SK-N-MC (cell line): ENCODE measurements at regions not wholly inside any gene's neighbourhood (a gene's known extent, or its start where the extent isn't known, plus 50 kb on each side); places are given as distances from the start of the nearest gene placed in this dataset.

Experiments used
- DNase-seq: peaks from one replicate; pipeline ENCODE4 v3.0.0-alpha.2; 2011; ENCODE audit warnings: low read depth, low spot score
- H3K27ac ChIP-seq: fragments of 200-600 bp; sonication (generic); 2 replicates; pipeline ENCODE4 v1.5.1; 2016; ENCODE audit warnings: mixed run types
- H3K36me3 ChIP-seq: fragments of 200-600 bp; sonication (generic); 2 replicates; pipeline ENCODE4 v1.6.1; 2017; ENCODE audit warnings: antibody characterized with exemption, low read length, mixed read lengths; ENCODE audit not compliant: insufficient read depth
- H3K4me3 ChIP-seq: fragments of 200-600 bp; sonication (generic); 2 replicates; pipeline ENCODE4 v1.5.1; 2016
- H3K9ac ChIP-seq: fragments of 200-600 bp; sonication (generic); 2 replicates; pipeline ENCODE4 v1.8.0; 2017; ENCODE audit warnings: mixed run types, mixed read lengths; ENCODE audit not compliant: insufficient read length
- H3K9me3 ChIP-seq: fragments of 200-600 bp; sonication (generic); 2 replicates; pipeline ENCODE4 v1.6.1; 2017; ENCODE audit warnings: low read depth, mild to moderate bottlenecking, antibody characterized with exemption, low read length, moderate library complexity, mixed read lengths
- EZH2 ChIP-seq: fragments of 200-600 bp; sonication (generic); IDR thresholded peaks from one replicate; pipeline ENCODE4 v1.6.1; 2017; ENCODE audit warnings: antibody characterized with exemption
- FOXP2 ChIP-seq: optimal IDR thresholded peaks from 2 replicates; pipeline ENCODE3; 2011; ENCODE audit warnings: mild to moderate bottlenecking, moderate library complexity; ENCODE audit not compliant: insufficient read depth; ENCODE audit errors: extremely low read length, control extremely low read depth
- POLR2AphosphoS5 ChIP-seq: IDR thresholded peaks from 2 replicates; pipeline ENCODE4 v1.6.1; 2012; ENCODE audit warnings: mild to moderate bottlenecking, low read depth, low read length, borderline replicate concordance

DNA sequence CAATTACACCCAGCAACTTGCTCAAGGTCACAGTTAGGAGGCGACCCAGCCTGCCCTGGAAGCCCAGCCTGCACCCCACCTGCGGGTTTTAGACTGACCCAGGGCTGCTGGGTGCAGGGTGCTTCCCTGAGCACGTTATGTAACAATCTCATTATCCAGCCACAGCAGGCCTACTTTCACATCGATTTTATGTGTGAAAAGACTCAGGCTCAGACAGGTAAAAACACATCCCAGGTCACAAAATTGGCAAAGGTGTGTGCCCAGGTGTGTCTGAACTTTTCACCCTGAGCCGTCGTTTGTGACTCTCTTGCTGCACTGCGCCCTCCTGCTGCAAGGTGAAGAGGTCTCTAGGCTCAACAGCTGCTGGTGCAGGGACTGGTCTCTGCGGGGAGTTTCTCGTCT is 668.2 kb upstream of the HS6ST1 start:
- Histone ChIP-seq H3K4me3 (no peak overlapping the region), H3K9me3 (no peaks in the 10 kb centered on the region)
- TF ChIP-seq FOXP2 (no peak), POLR2AphosphoS5 (no peak), EZH2 (no peak)

DNA sequence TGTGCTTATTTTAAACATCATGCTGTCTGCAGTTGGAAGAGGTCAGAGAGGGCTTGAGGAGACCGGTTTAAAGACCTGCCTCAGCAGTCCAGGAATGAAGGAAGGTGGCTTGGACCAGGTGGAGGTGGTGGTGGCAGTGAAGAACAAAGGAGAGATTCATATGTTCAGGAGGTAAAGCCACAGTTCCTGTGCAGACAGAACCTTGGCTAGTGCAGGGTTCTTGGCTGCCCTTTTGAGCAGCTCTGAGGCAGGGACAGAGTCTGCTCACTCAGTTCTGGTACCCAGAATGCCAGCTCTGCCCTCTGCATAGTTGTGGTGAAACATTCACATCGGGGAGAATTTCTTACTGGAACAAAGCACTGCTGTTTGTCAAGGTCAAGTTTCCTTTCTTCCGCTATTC is 669.7 kb upstream of the HS6ST1 start:
- H3K4me3 ChIP-seq: no peak overlapping the region
- no peak overlapping the region for H3K27ac ChIP-seq
- no peak overlapping the region for H3K9ac ChIP-seq
- H3K36me3 ChIP-seq: no peaks in the 10 kb centered on the region
- H3K9me3 ChIP-seq: no peaks in the 10 kb centered on the region
- DNase-seq: no peak
- TF ChIP-seq POLR2AphosphoS5 (no peak), EZH2 (no peak), FOXP2 (no peak)

More for the DNA sequence above, 668.2 kb upstream of the HS6ST1 start:
- Histone ChIP-seq H3K27ac (no peak overlapping the region), H3K9ac (no peak overlapping the region), H3K36me3 (no peaks in the 10 kb centered on the region)
- DNase-seq: no peak

DNA sequence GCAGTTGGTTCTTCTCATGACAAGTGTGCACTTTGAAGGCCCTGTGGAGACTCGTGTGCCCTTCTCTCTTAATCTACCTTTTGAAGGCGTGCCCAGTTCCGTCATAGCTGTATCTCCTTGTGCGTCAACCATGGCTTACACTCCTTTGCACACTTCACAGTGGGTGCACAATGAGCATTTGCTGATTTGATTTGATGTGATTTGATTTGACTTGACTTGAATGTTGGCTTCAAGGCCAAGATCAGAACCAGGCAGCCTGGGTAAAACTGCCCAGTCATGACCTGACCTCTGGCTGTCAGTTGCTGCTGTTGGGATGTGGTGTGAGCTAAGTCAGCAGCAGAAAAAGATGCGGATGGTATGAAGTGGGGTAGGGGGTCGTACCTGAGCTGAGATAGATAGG is 670.3 kb upstream of the HS6ST1 start:
- no peaks in the 10 kb centered on the region for H3K36me3 ChIP-seq
- H3K9me3 ChIP-seq: no peaks in the 10 kb centered on the region
- TF ChIP-seq FOXP2 (no peak), POLR2AphosphoS5 (no peak), EZH2 (no peak)
- no peak overlapping the region for H3K9ac ChIP-seq
- H3K27ac ChIP-seq: no peak overlapping the region
- DNase-seq: no peak
- H3K4me3 ChIP-seq: no peak overlapping the region

DNA sequence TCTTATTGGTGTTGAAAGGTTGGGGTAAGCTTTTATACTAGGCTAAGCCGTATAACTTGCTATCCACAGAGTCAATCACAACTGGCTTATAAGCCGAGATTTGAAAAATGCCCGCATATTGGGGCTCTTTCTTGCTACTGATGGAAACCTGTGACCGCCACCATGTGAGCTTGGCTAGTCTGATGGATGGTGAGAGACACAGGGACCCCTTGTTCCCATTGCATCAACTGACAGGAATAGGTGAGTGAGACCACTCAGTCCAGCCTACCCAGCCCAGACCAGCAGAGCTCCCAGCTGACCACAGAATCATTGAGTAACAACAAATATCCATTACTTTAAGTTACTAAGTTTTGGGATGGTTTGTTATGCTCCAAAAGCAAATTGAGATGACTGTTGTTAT is 676.4 kb upstream of the HS6ST1 start:
- no peak for DNase-seq
- no peak overlapping the region for H3K4me3 ChIP-seq
- TF ChIP-seq FOXP2: no peak
- no peak for TF ChIP-seq EZH2
- no peak for TF ChIP-seq POLR2AphosphoS5
- no peaks in the 10 kb centered on the region for H3K9me3 ChIP-seq
- H3K36me3 ChIP-seq: no peaks in the 10 kb centered on the region
- H3K27ac ChIP-seq: no peak overlapping the region
- no peak overlapping the region for H3K9ac ChIP-seq

DNA sequence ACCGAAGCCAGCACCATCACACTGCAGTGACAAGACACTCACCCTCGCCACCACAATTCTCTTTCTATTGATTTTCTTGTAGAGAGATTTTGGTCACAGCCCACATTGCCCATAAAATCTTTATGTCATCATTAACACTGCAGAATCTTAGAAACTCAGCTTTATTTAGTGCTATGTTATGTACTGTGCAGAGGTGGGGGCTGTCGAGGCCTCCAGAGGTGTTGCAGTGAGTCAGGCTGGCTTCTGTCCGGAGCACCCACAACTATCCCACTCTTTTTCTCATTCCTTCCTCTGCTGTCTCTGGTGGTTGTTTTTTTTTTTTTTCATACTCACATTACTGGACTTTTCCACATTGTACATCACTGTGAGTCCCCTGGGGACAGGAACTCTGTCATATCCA is 677.4 kb upstream of the HS6ST1 start:
- DNase-seq: no peak
- Histone ChIP-seq H3K36me3 (no peaks in the 10 kb centered on the region), H3K9me3 (no peaks in the 10 kb centered on the region), H3K9ac (no peak overlapping the region), H3K4me3 (no peak overlapping the region), H3K27ac (no peak overlapping the region)
- TF ChIP-seq EZH2: no peak
- no peak for TF ChIP-seq FOXP2
- no peak for TF ChIP-seq POLR2AphosphoS5

DNA sequence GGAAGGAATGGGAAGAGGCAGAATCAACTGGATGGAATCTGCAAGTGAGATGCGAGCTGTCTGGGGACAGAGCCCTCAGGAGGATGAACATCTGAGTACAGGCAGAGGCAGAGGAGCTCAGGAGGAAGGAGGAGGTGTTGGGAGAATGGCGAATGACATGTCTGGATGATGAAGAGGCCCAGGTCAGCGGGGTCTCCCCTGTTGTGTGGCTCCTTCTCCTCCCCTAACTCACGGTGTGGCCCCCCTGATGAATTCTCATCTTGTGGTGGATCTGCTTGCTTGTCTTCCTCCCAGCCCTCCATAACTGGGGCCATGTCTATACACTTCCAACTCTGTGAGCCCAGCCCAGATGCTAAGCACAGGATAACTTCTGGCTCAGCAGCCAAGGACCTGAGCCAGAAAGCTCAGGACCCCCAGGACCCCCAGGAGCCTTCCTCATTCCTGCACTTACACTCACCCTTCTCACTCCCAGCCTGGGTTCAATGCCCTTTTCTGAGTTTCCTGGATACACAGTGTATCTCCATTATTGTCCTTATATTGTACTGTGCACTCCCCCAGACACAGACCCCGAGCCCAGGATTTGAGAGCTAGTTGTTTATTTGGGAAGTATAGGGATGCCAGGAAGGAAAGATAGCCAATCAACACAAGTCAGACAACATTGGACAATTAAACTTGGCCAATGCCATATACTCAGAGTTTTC is 678.6 kb upstream of the HS6ST1 start:
- H3K9ac ChIP-seq: no peak overlapping the region
- H3K4me3 ChIP-seq: no peak overlapping the region
- DNase-seq: no peak
- no peaks in the 10 kb centered on the region for H3K9me3 ChIP-seq
- no peaks in the 10 kb centered on the region for H3K36me3 ChIP-seq
- H3K27ac ChIP-seq: no peak overlapping the region
- TF ChIP-seq FOXP2 (no peak), EZH2 (no peak), POLR2AphosphoS5 (no peak)

DNA sequence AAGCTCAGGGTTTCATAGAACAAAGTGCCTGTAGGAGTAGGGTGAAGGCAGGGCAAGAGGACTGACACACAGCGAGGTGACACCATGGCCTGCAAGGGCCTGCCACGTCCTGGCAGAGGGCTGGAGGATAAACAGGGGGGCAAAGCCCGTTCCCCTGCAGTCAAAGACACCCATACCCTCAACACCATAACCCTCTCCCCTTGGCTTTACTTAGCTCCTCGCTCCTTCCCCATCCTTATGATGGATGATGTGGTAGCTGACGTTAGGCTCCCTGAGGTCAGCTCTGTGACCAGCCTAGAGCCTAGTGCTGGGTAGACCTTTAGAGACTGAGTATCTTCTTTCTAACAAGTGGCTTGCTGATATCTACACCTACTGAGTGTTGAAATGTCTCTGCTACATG is 683.3 kb upstream of the HS6ST1 start:
- Histone ChIP-seq H3K27ac (no peak overlapping the region), H3K36me3 (no peaks in the 10 kb centered on the region), H3K9me3 (no peaks in the 10 kb centered on the region), H3K4me3 (no peak overlapping the region), H3K9ac (no peak overlapping the region)
- DNase-seq: no peak
- TF ChIP-seq EZH2: no peak

DNA sequence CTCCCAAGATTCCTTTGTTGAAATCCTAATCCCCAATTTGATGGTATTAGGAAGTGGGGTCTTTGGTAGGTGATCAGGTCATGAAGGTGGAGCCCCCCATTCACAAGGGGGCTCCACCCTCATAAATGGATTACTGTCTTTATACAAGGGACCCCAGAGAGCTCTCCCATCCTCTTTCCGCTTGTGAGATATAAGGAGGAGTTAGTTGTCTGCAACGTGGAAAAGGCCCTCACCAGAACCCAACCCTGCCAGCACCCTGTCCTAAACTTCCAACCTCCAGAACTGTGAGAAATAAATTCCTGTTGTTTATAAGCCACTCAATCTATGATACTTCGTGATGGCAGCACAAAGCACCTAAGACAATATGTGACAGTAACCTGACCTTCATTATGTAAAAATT is 684.1 kb upstream of the HS6ST1 start:
- Histone ChIP-seq H3K36me3 (no peaks in the 10 kb centered on the region), H3K9me3 (no peaks in the 10 kb centered on the region), H3K4me3 (no peak overlapping the region), H3K9ac (no peak overlapping the region), H3K27ac (no peak overlapping the region)
- no peak for DNase-seq
- TF ChIP-seq FOXP2 (no peak), EZH2 (no peak), POLR2AphosphoS5 (no peak)

DNA sequence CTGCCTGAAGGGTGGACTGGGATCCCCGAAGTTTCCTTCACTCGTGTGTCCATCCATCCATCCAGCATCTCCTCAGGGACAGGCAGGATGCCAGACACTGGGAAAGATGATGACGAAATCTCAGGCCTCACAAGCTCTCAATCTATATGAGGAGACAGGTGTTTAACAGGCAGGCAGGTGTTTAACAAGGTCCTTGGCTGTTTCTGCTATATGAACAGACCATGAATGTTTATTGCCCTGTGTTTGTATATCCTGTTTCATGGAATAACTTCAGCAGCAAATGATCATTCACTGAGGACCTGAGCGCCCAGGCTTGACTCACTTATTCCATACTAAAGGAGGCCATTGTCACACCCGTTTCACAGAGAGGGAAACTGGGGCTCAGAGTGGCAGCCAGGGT is 685.8 kb upstream of the HS6ST1 start:
- no peak overlapping the region for H3K9ac ChIP-seq
- TF ChIP-seq FOXP2: no peak
- no peak for TF ChIP-seq EZH2
- no peak for TF ChIP-seq POLR2AphosphoS5
- no peaks in the 10 kb centered on the region for H3K9me3 ChIP-seq
- no peak overlapping the region for H3K27ac ChIP-seq
- H3K4me3 ChIP-seq: no peak overlapping the region
- DNase-seq: no peak
- no peaks in the 10 kb centered on the region for H3K36me3 ChIP-seq

DNA sequence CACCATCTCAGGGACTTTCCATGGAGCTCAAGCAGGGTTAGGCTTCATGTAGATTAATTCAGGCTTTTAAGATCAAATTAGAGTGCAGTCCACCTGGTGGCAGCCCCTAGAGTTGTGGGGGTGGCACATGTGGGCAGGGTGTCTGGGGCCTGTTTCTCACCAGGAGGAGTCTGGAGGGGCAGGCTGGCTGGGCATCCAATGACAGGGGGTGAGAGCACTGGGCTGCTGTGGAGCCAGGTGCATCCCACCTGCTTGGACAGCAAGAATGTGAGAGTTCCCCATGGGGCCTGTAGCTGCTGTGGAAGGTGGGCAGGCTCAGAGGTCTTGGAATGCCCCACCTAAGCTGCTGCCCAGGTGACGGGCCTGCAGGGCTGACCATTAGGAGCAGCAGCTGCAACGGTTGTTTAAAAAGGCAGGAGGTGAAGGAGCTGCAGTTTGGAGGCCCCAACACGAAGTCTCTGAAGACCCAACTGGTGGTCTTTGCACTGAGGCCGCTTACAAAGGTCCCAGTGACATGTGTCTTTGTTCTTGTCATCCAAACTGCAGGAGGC is 686.3 kb upstream of the HS6ST1 start:
- Histone ChIP-seq H3K9me3 (no peaks in the 10 kb centered on the region), H3K27ac (no peak overlapping the region), H3K36me3 (no peaks in the 10 kb centered on the region), H3K4me3 (no peak overlapping the region), H3K9ac (no peak overlapping the region)
- TF ChIP-seq EZH2: no peak
- TF ChIP-seq FOXP2: no peak
- TF ChIP-seq POLR2AphosphoS5: no peak
- DNase-seq: no peak
